H9 (cell line): ENCODE measurements at regions not wholly inside any gene's neighbourhood (a gene's known extent, or its start where the extent isn't known, plus 50 kb on each side); places are given as distances from the start of the nearest gene placed in this dataset.

Experiments used
- DNase-seq: peaks from one replicate; pipeline ENCODE4 v3.0.0-alpha.2; 2017
- H2AFZ ChIP-seq: one replicate; pipeline ENCODE4 v1.6.1; 2013; ENCODE audit warnings: mild to moderate bottlenecking, low read length, control low read depth, moderate library complexity
- H2AK5ac ChIP-seq: 2 replicates; pipeline ENCODE4 v1.6.1; 2013; ENCODE audit warnings: low read length, control low read depth, mixed read lengths; ENCODE audit not compliant: insufficient read length
- H2BK120ac ChIP-seq: one replicate; pipeline ENCODE4 v1.6.1; 2013; ENCODE audit warnings: low read depth, mild to moderate bottlenecking, low read length, control low read depth, inconsistent platforms; ENCODE audit not compliant: poor library complexity, severe bottlenecking
- H2BK12ac ChIP-seq: 2 replicates; pipeline ENCODE4 v1.6.1; 2013; ENCODE audit warnings: low read length, control low read depth, mixed read lengths, low read depth; ENCODE audit not compliant: insufficient read length
- H2BK15ac ChIP-seq: 2 replicates; pipeline ENCODE4 v1.6.1; 2013; ENCODE audit warnings: low read depth, low read length, control low read depth
- H2BK20ac ChIP-seq: one replicate; pipeline ENCODE4 v1.6.1; 2013; ENCODE audit warnings: low read depth, mild to moderate bottlenecking, low read length, control low read depth, inconsistent platforms; ENCODE audit not compliant: poor library complexity, severe bottlenecking
- H2BK5ac ChIP-seq: 2 replicates; pipeline ENCODE4 v1.6.1; 2013; ENCODE audit warnings: low read length, control low read depth, mixed read lengths; ENCODE audit not compliant: insufficient read length
- H3K14ac ChIP-seq: 2 replicates; pipeline ENCODE4 v1.6.1; 2013; ENCODE audit warnings: low read length, control low read depth; ENCODE audit not compliant: insufficient read depth
- H3K18ac ChIP-seq: 2 replicates; pipeline ENCODE4 v1.6.1; 2013; ENCODE audit warnings: low read depth, mild to moderate bottlenecking, mixed read lengths, low read length, control low read depth; ENCODE audit not compliant: insufficient read length
- H3K23ac ChIP-seq: 2 replicates; pipeline ENCODE4 v1.6.1; 2013; ENCODE audit warnings: low read length, control low read depth, mixed read lengths, low read depth; ENCODE audit not compliant: insufficient read length
- H3K23me2 ChIP-seq: 2 replicates; pipeline ENCODE4 v1.6.1; 2013; ENCODE audit warnings: low read depth, mild to moderate bottlenecking, mixed read lengths, low read length, control low read depth; ENCODE audit not compliant: insufficient read length, poor library complexity, severe bottlenecking
- H3K27ac ChIP-seq: 2 replicates; pipeline ENCODE4 v1.5.1; 2013; ENCODE audit warnings: low read length, control low read depth, mixed read lengths, low read depth; ENCODE audit not compliant: insufficient read length
- H3K27me3 ChIP-seq: 2 replicates; pipeline ENCODE4 v1.6.1; 2013; ENCODE audit warnings: low read length, control low read depth, inconsistent platforms; ENCODE audit not compliant: insufficient read depth
- H3K4ac ChIP-seq: 2 replicates; pipeline ENCODE4 v1.6.1; 2013; ENCODE audit warnings: low read depth, mild to moderate bottlenecking, control low read depth, inconsistent platforms, low read length, moderate library complexity
- H3K4me1 ChIP-seq: 2 replicates; pipeline ENCODE4 v1.6.1; 2013; ENCODE audit warnings: low read length, control low read depth, inconsistent platforms; ENCODE audit not compliant: insufficient read depth
- H3K4me2 ChIP-seq: 2 replicates; pipeline ENCODE4 v1.6.1; 2013; ENCODE audit warnings: low read length, control low read depth, mixed read lengths; ENCODE audit not compliant: insufficient read length, insufficient read depth
- H3K56ac ChIP-seq: 2 replicates; pipeline ENCODE4 v1.6.1; 2013; ENCODE audit warnings: low read depth, mild to moderate bottlenecking, mixed read lengths, low read length, control low read depth; ENCODE audit not compliant: insufficient read length
- H3K79me1 ChIP-seq: 2 replicates; pipeline ENCODE4 v1.6.1; 2013; ENCODE audit warnings: low read depth, mild to moderate bottlenecking, moderate library complexity, low read length, control low read depth, inconsistent platforms; ENCODE audit not compliant: insufficient read depth, poor library complexity, severe bottlenecking
- H3K79me2 ChIP-seq: 2 replicates; pipeline ENCODE4 v1.6.1; 2013; ENCODE audit warnings: low read length, control low read depth, inconsistent platforms; ENCODE audit not compliant: insufficient read depth
- H3K9ac ChIP-seq: 2 replicates; pipeline ENCODE4 v1.6.1; 2013; ENCODE audit warnings: low read length, control low read depth, mixed read lengths; ENCODE audit not compliant: insufficient read length; ENCODE audit errors: extremely low read depth
- H3K9me3 ChIP-seq: one replicate; pipeline ENCODE4 v1.6.1; 2013; ENCODE audit warnings: low read depth, low read length, inconsistent platforms; ENCODE audit not compliant: control insufficient read depth
- H3T11ph ChIP-seq: one replicate; pipeline ENCODE4 v1.6.1; 2013; ENCODE audit warnings: mild to moderate bottlenecking, low read length, control low read depth, inconsistent platforms
- H4K20me1 ChIP-seq: one replicate; pipeline ENCODE4 v1.6.1; 2013; ENCODE audit not compliant: control insufficient read depth, insufficient read length, insufficient read depth
- H4K5ac ChIP-seq: 2 replicates; pipeline ENCODE4 v1.6.1; 2013; ENCODE audit warnings: low read depth, mild to moderate bottlenecking, mixed read lengths, low read length, control low read depth; ENCODE audit not compliant: insufficient read length
- H4K8ac ChIP-seq: replicated peaks from 2 replicates; pipeline ENCODE4 v1.6.1; 2013; ENCODE audit warnings: low read length, control low read depth, mixed read lengths, low read depth; ENCODE audit not compliant: insufficient read length
- H4K91ac ChIP-seq: 2 replicates; pipeline ENCODE4 v1.6.1; 2013; ENCODE audit warnings: low read depth, mild to moderate bottlenecking, moderate library complexity, mixed read lengths, low read length, control low read depth; ENCODE audit not compliant: insufficient read length
- H3K27ac Mint-ChIP-seq, 3 experiments: 2 replicates in 2 of 3; 3 replicates in 1 of 3; pipeline ENCODE4 v1.8.0; 2020 to 2021; ENCODE audit warnings: mixed read lengths in 3 of 3, mild to moderate bottlenecking in 1 of 3, moderate library complexity in 1 of 3
- H3K27me3 Mint-ChIP-seq: 2 replicates; pipeline ENCODE4 v1.8.0; 2021; ENCODE audit warnings: low read depth, mild to moderate bottlenecking, moderate library complexity, mixed read lengths
- H3K36me3 Mint-ChIP-seq, 3 experiments: 2 replicates in 2 of 3; 3 replicates in 1 of 3; pipeline ENCODE4 v1.8.0; 2020 to 2021; ENCODE audit warnings: low read depth in 3 of 3, mixed read lengths in 3 of 3; ENCODE audit not compliant: insufficient read depth in 1 of 3
- H3K4me1 Mint-ChIP-seq, 2 experiments: 2 replicates each; pipeline ENCODE4 v1.8.0; 2020; ENCODE audit warnings: mixed read lengths in 2 of 2
- H3K4me3 Mint-ChIP-seq, 2 experiments: 2 replicates in 1 of 2; 3 replicates in 1 of 2; pipeline ENCODE4 v1.8.0; 2020 to 2021; ENCODE audit warnings: mild to moderate bottlenecking in 2 of 2, mixed read lengths in 2 of 2, moderate library complexity in 1 of 2
- H3K9me3 Mint-ChIP-seq, 2 experiments: 2 replicates in 1 of 2; 3 replicates in 1 of 2; pipeline ENCODE4 v1.8.0; 2020; ENCODE audit warnings: mild to moderate bottlenecking in 2 of 2, mixed read lengths in 2 of 2, moderate library complexity in 1 of 2
- CTCF ChIP-seq: fragments of 200-600 bp; sonication (generic); conservative IDR thresholded peaks from 3 replicates; pipeline ENCODE4 v1.8.0; 2021; ENCODE audit warnings: antibody characterized with exemption, mild to moderate bottlenecking
- WGBS: extraction: QIAGEN DNeasy Blood & Tissue Kit; methylation state at CpG from one replicate; pipeline ENCODE4 v1.1.7; 2013; ENCODE audit warnings: missing lambda C conversion rate, low lambda C conversion rate, mixed read lengths; ENCODE audit not compliant: insufficient read length; ENCODE audit errors: extremely low coverage; 5-methylcytosine and 5-hydroxymethylcytosine counted together

GRCh38 chr18:44393406-44393805 lies 287.3 kb upstream of the SETBP1 start:
- H3K27ac ChIP-seq, result no peak overlapping the region
- H2BK20ac ChIP-seq, result no peak overlapping the region
- H3K79me2 ChIP-seq, result no peaks in the 10 kb centered on the region
- no peak overlapping the region for H2BK15ac ChIP-seq
- no peak overlapping the region for H2BK12ac ChIP-seq
- no peaks in the 10 kb centered on the region for H4K20me1 ChIP-seq
- H3K9ac ChIP-seq, result no peak overlapping the region
- no peak overlapping the region for H2AK5ac ChIP-seq
- H4K5ac ChIP-seq, result no peak overlapping the region
- no peak overlapping the region for H3K56ac ChIP-seq
- H2BK5ac ChIP-seq, result no peak overlapping the region
- Mint-ChIP-seq H3K4me3 (no peak overlapping the region), H3K36me3 (no peaks in the 10 kb centered on the region), H3K27me3 (no peaks in the 10 kb centered on the region), H3K9me3 (no peaks in the 10 kb centered on the region), H3K27ac (peak overlapping the region in 1 of 3 experiments; percentile 56; a peak in 2 of 7 replicates), H3K4me1 (peaks cover 6 to 8% of the 10 kb centered on the region in 2 experiments)
- H4K8ac ChIP-seq, result no peak overlapping the region
- H3K23ac ChIP-seq, result no peak overlapping the region
- TF ChIP-seq CTCF, result no peak
- no peak overlapping the region for H3K4me2 ChIP-seq
- no peaks in the 10 kb centered on the region for H3K27me3 ChIP-seq
- H3K4ac ChIP-seq, result no peak overlapping the region
- no peaks in the 10 kb centered on the region for H3K4me1 ChIP-seq
- no peak overlapping the region for H3K18ac ChIP-seq
- H3K9me3 ChIP-seq, result no peaks in the 10 kb centered on the region
- no peaks in the 10 kb centered on the region for H3K79me1 ChIP-seq
- H3K14ac ChIP-seq, result no peak overlapping the region
- H3K23me2 ChIP-seq, result no peaks in the 10 kb centered on the region
- H2AFZ ChIP-seq, result no peak overlapping the region
- DNase-seq, result no peak
- no peak overlapping the region for H3T11ph ChIP-seq
- no peak overlapping the region for H2BK120ac ChIP-seq
- no peak overlapping the region for H4K91ac ChIP-seq
- WGBS, result no CpG with 5 or more reads among the region's 2 CpGs
